OCI-LY3 (cell line): ENCODE measurements at regions not wholly inside any gene's neighbourhood (a gene's known extent, or its start where the extent isn't known, plus 50 kb on each side); places are given as distances from the start of the nearest gene placed in this dataset.

Source experiments
- H2AFZ ChIP-seq: fragments of 200-600, 300-600 bp; shearing (Covaris generic); 2 replicates; pipeline ENCODE4 v1.6.0; 2014; ENCODE audit warnings: antibody characterized with exemption, low read depth, low read length
- H3K27ac ChIP-seq: fragments of 200-600, 300-600 bp; sonication (generic); 2 replicates; pipeline ENCODE4 v1.5.1; 2014; ENCODE audit warnings: mild to moderate bottlenecking, low read length, moderate library complexity, mixed read lengths
- H3K27me3 ChIP-seq: fragments of 200-600, 300-600 bp; sonication (generic); 2 replicates; pipeline ENCODE4 v1.6.1; 2014; ENCODE audit warnings: low read depth, low read length, mixed read lengths
- H3K36me3 ChIP-seq: fragments of 200-600, 300-600 bp; sonication (generic); replicated peaks from 2 replicates; pipeline ENCODE3; 2014; ENCODE audit warnings: low read depth, low read length, mixed read lengths
- H3K4me1 ChIP-seq: fragments of 300-600, 200-600 bp; sonication (generic); 2 replicates; pipeline ENCODE4 v1.6.1; 2014; ENCODE audit warnings: low read length, mixed read lengths
- H3K4me2 ChIP-seq: fragments of 200-600, 300-600 bp; sonication (generic); 2 replicates; pipeline ENCODE4 v1.6.1; 2014; ENCODE audit warnings: low read length, mixed read lengths
- H3K4me3 ChIP-seq: fragments of 300-600, 200-600 bp; sonication (generic); 2 replicates; pipeline ENCODE4 v1.5.1; 2014; ENCODE audit warnings: antibody characterized with exemption, mild to moderate bottlenecking, low read length, moderate library complexity
- H3K79me2 ChIP-seq: fragments of 300-600, 200-600 bp; shearing (Covaris generic); 2 replicates; pipeline ENCODE4 v1.6.1; 2014; ENCODE audit warnings: mild to moderate bottlenecking, low read length, mixed read lengths
- H3K9ac ChIP-seq: fragments of 300-600, 200-600 bp; shearing (Covaris generic); 2 replicates; pipeline ENCODE4 v1.6.0; 2014; ENCODE audit warnings: mild to moderate bottlenecking, low read length, moderate library complexity
- H3K9me3 ChIP-seq: fragments of 200-600, 300-600 bp; shearing (Covaris generic); 2 replicates; pipeline ENCODE4 v1.6.1; 2014; ENCODE audit warnings: low read length, mixed read lengths; ENCODE audit not compliant: insufficient read depth
- H4K20me1 ChIP-seq: fragments of 200-600, 300-600 bp; sonication (generic); 2 replicates; pipeline ENCODE4 v1.6.1; 2016; ENCODE audit warnings: low read length, mixed read lengths; ENCODE audit not compliant: insufficient read depth
- EZH2phosphoT487 ChIP-seq: fragments of 200-600 bp; shearing (Covaris generic); IDR thresholded peaks from 2 replicates; pipeline ENCODE4 v1.6.1; 2018; ENCODE audit warnings: antibody characterized with exemption, mixed run types, low read depth
- TF ChIP-seq, protein P1 (sequence below): fragments of 200-600, 300-600 bp; sonication (generic); IDR thresholded peaks from 2 replicates; pipeline ENCODE4 v1.5.1; 2014; ENCODE audit warnings: antibody characterized with exemption, low read length, low read depth

DNA sequence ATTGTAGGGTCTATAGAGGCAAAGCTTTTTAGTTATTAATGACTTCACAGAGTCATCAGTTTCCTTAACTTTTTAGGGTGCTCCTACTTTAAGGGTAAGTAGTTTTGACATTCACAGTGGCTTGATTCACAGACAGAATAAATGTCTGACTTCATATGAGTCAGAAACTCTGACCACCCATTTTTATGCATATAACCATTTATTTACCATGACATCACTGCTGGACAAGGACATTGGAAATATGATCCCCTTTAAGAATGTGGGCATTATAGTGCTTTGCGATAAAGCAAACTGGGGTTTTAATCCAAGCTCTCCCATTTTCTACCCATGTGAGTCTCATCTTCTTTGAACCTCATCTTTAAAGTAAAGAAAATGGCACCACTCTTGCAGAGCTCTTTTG, 162.0 kb upstream of the MC4R start:
- Histone ChIP-seq H3K27me3 (0 out of 2 replicates have a peak, but pooled peaks cover 3% of the 10 kb centered on the region), H3K36me3 (no peaks in the 10 kb centered on the region), H3K4me1 (no peaks in the 10 kb centered on the region), H3K4me3 (no peak overlapping the region), H3K79me2 (no peaks in the 10 kb centered on the region), H3K9ac (no peak overlapping the region), H3K4me2 (no peak overlapping the region), H3K9me3 (no peaks in the 10 kb centered on the region), H4K20me1 (no peaks in the 10 kb centered on the region), H3K27ac (no peak overlapping the region), H2AFZ (no peak overlapping the region)
- TF ChIP-seq, protein P1, sequence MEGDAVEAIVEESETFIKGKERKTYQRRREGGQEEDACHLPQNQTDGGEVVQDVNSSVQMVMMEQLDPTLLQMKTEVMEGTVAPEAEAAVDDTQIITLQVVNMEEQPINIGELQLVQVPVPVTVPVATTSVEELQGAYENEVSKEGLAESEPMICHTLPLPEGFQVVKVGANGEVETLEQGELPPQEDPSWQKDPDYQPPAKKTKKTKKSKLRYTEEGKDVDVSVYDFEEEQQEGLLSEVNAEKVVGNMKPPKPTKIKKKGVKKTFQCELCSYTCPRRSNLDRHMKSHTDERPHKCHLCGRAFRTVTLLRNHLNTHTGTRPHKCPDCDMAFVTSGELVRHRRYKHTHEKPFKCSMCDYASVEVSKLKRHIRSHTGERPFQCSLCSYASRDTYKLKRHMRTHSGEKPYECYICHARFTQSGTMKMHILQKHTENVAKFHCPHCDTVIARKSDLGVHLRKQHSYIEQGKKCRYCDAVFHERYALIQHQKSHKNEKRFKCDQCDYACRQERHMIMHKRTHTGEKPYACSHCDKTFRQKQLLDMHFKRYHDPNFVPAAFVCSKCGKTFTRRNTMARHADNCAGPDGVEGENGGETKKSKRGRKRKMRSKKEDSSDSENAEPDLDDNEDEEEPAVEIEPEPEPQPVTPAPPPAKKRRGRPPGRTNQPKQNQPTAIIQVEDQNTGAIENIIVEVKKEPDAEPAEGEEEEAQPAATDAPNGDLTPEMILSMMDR = no peak
- TF ChIP-seq EZH2phosphoT487 = no peak

DNA sequence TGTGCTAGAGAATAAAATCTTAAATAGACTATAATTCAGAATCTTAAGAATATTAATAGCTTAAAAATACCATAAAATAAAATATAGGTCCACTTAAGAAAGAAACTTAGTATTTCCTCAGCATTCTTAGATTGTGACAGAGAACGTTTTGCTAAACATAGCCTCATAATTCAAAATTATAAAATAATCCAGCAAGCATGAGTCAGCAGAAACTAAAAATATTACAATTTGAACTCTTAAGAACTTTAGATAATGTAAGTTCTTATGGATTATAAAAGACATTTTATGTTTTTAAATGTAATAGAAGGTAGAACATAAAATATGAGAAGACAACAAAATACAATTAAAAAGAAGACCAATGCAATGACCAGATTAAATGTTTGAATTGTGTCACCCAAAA, 164.5 kb upstream of the MC4R start:
- no peak overlapping the region for H3K4me3 ChIP-seq
- no peak overlapping the region for H3K4me2 ChIP-seq
- no peak overlapping the region for H3K27ac ChIP-seq
- no peaks in the 10 kb centered on the region for H3K4me1 ChIP-seq
- TF ChIP-seq, protein P1 = no peak
- TF ChIP-seq EZH2phosphoT487 = no peak
- no peak overlapping the region for H2AFZ ChIP-seq
- H3K9me3 ChIP-seq = no peaks in the 10 kb centered on the region
- no peaks in the 10 kb centered on the region for H4K20me1 ChIP-seq
- no peaks in the 10 kb centered on the region for H3K79me2 ChIP-seq
- 0 out of 2 replicates have a peak, but pooled peaks cover 3% of the 10 kb centered on the region for H3K27me3 ChIP-seq
- no peaks in the 10 kb centered on the region for H3K36me3 ChIP-seq
- H3K9ac ChIP-seq = no peak overlapping the region

DNA sequence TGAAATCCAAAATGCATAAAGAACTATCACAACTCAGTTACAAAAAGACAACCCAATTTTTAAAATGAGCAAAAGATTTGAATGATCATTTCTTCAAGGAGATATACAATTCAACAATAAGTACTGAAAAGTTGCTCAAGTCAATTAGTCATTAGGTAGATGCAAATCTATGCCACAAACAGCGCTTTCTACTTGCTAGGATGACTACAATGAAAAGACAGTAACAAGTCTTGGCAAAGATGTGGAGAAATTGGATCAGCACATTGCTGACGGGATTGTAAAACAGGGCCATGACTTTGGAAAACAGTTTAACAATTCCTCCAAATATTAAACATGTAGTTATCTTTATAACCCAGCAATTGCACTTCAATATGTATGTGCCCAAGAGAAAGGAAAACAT, 166.3 kb upstream of the MC4R start:
- no peak overlapping the region for H3K9ac ChIP-seq
- no peak overlapping the region for H2AFZ ChIP-seq
- TF ChIP-seq, protein P1 = no peak
- TF ChIP-seq EZH2phosphoT487 = no peak
- no peak overlapping the region for H3K4me2 ChIP-seq
- H3K4me1 ChIP-seq = no peaks in the 10 kb centered on the region
- H3K27me3 ChIP-seq = 0 out of 2 replicates have a peak, but pooled peaks cover 2% of the 10 kb centered on the region
- no peaks in the 10 kb centered on the region for H3K79me2 ChIP-seq
- no peaks in the 10 kb centered on the region for H3K36me3 ChIP-seq
- H3K9me3 ChIP-seq = no peaks in the 10 kb centered on the region
- H3K4me3 ChIP-seq = no peak overlapping the region
- no peaks in the 10 kb centered on the region for H4K20me1 ChIP-seq
- no peak overlapping the region for H3K27ac ChIP-seq

DNA sequence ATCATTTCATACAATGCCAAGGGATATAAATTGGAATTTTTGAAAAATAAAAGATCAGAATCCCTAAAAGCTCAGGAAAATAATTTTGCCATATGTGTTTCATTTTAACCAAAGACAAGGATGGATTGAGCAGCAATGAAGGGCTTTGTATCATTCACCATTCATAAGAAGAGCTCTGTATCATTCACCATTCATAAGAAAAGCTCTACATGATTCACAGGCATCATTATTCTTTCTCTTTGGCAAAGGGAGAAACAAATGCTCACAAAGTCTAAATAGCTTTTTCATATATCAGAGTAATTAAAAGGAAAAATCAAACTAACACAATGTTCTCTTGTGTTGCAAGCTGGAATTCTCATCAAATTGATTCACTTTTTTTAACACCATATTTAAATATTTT, 169.1 kb upstream of the MC4R start:
- Histone ChIP-seq H3K9me3 (no peaks in the 10 kb centered on the region), H2AFZ (no peak overlapping the region), H3K9ac (no peak overlapping the region), H3K4me3 (no peak overlapping the region), H3K4me1 (no peaks in the 10 kb centered on the region), H3K79me2 (no peaks in the 10 kb centered on the region), H3K27ac (no peak overlapping the region), H3K4me2 (no peak overlapping the region), H4K20me1 (no peaks in the 10 kb centered on the region), H3K27me3 (no peaks in the 10 kb centered on the region), H3K36me3 (no peaks in the 10 kb centered on the region)
- TF ChIP-seq EZH2phosphoT487 = no peak
- TF ChIP-seq, protein P1 = no peak
